ENCODE measurements at regions not wholly inside any gene's neighbourhood (a gene's known extent, or its start where the extent isn't known, plus 50 kb on each side); places are given as distances from the start of the nearest gene placed in this dataset.

DNA sequence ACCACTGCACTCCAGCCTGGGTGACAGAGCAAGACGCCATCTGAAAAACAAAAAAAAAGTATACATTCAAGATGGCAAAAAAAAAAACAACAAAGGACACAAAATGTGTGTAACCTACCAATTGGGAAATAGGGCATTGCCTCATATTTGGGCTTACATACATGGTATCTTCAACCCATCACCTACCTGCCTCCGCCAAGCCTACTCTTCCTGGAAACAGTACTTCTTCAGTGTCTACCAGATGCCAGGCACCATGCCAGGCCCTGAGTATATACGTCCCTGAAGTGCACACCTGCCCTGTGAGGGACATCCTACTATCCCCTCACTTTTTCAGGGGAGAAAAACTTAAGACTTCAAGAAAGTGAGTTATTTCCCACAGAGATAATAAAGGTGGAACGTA, 160.2 kb downstream of the TOMM20 start:
- TF ChIP-seq, protein P1, sequence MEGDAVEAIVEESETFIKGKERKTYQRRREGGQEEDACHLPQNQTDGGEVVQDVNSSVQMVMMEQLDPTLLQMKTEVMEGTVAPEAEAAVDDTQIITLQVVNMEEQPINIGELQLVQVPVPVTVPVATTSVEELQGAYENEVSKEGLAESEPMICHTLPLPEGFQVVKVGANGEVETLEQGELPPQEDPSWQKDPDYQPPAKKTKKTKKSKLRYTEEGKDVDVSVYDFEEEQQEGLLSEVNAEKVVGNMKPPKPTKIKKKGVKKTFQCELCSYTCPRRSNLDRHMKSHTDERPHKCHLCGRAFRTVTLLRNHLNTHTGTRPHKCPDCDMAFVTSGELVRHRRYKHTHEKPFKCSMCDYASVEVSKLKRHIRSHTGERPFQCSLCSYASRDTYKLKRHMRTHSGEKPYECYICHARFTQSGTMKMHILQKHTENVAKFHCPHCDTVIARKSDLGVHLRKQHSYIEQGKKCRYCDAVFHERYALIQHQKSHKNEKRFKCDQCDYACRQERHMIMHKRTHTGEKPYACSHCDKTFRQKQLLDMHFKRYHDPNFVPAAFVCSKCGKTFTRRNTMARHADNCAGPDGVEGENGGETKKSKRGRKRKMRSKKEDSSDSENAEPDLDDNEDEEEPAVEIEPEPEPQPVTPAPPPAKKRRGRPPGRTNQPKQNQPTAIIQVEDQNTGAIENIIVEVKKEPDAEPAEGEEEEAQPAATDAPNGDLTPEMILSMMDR (conservative IDR thresholded peaks at IDR 0.05; ENCODE audit: low read depth, low read length), result no peak
- TF ChIP-seq EZH2 (IDR thresholded peaks at IDR 0.05; ENCODE audit: borderline replicate concordance, low read depth, low read length, poor library complexity, severe bottlenecking), result no peak
